Small intestine (tissue), 7 donors: ENCODE measurements at regions not wholly inside any gene's neighbourhood (a gene's known extent, or its start where the extent isn't known, plus 50 kb on each side); places are given as distances from the start of the nearest gene placed in this dataset.

ENCODE experiments used
- DNase-seq, 2 donors: peaks; one replicate each; pipeline versions ENCODE4 v3.0.0 to v3.0.0-alpha.2; 2013
- FAIRE-seq: peaks from 2 replicates; lab custom pipeline; 2012; peaks lifted over from hg19 to GRCh38; lab: Jason Lieb, UNC
- H3K27ac ChIP-seq, 3 donors: one replicate each; pipeline ENCODE4 v1.5.1; 2013; ENCODE audit warnings: low read length in 2 of 3, mild to moderate bottlenecking in 2 of 3, control low read depth in 1 of 3, inconsistent platforms in 1 of 3, low read depth in 1 of 3, moderate library complexity in 1 of 3
- H3K27me3 ChIP-seq, 3 donors: one replicate each; pipeline ENCODE4 v1.6.1; 2013; ENCODE audit warnings: low read length in 3 of 3, inconsistent platforms in 1 of 3; ENCODE audit not compliant: control insufficient read depth in 3 of 3, insufficient read depth in 3 of 3
- H3K36me3 ChIP-seq, 3 donors: one replicate each; pipeline ENCODE4 v1.6.1; 2013; ENCODE audit warnings: low read length in 3 of 3, inconsistent platforms in 1 of 3, low read depth in 1 of 3, mild to moderate bottlenecking in 1 of 3, moderate library complexity in 1 of 3; ENCODE audit not compliant: control insufficient read depth in 3 of 3, insufficient read depth in 2 of 3
- H3K4me1 ChIP-seq, 3 donors: one replicate each; pipeline ENCODE4 v1.6.1; 2013; ENCODE audit warnings: low read length in 2 of 3, inconsistent platforms in 1 of 3, low read depth in 1 of 3, mild to moderate bottlenecking in 1 of 3, moderate library complexity in 1 of 3; ENCODE audit not compliant: control insufficient read depth in 3 of 3, insufficient read depth in 2 of 3
- H3K4me3 ChIP-seq, 3 donors: one replicate each; pipeline ENCODE4 v1.5.1; 2013; ENCODE audit warnings: low read length in 3 of 3, control low read depth in 1 of 3, inconsistent platforms in 1 of 3, low read depth in 1 of 3, mild to moderate bottlenecking in 1 of 3, moderate library complexity in 1 of 3
- H3K9me3 ChIP-seq, 2 donors: one replicate each; pipeline ENCODE4 v1.6.1; 2013; ENCODE audit warnings: low read depth in 1 of 2, low read length in 1 of 2; ENCODE audit not compliant: control insufficient read depth in 2 of 2, insufficient read depth in 1 of 2
- WGBS, 3 donors: extraction: QIAGEN DNeasy Blood & Tissue Kit; methylation state at CpG; one replicate each; pipeline ENCODE4 v1.1.7; 2013; 5-methylcytosine and 5-hydroxymethylcytosine counted together
- donor health status: healthy with polysubstance abuse.
- donor health status: control.
- donor health status: control.
- donor health status: Bipolar disorder and iron deficiency.
- donor health status: healthy.

- 81 to 86% (median 86%) methylated on average over 4 of the region's 4 CpGs for WGBS, 3 donors
- FAIRE-seq (no peak), DNase-seq (no peak)
- no peaks in the 10 kb centered on the region for H3K27me3 ChIP-seq
- H3K9me3 ChIP-seq = peaks cover 0 to 1% of the 10 kb centered on the region in 2 donors
- no peaks in the 10 kb centered on the region for H3K4me1 ChIP-seq
- H3K36me3 ChIP-seq = no peaks in the 10 kb centered on the region
- no peak overlapping the region for H3K27ac ChIP-seq
- H3K4me3 ChIP-seq = no peak overlapping the region
Observed at GRCh38 chr20:11529047-11529446, 388.6 kb upstream of the BTBD3 start.

GRCh38 chr20:11537032-11537431 lies 380.7 kb upstream of the BTBD3 start:
- peaks cover 0 to 6% of the 10 kb centered on the region in 2 donors for H3K9me3 ChIP-seq
- H3K27me3 ChIP-seq = no peaks in the 10 kb centered on the region
- DNase-seq = no peak
- H3K27ac ChIP-seq = no peak overlapping the region
- H3K4me3 ChIP-seq = no peak overlapping the region
- no peaks in the 10 kb centered on the region for H3K36me3 ChIP-seq
- FAIRE-seq = no peak
- 13 to 14% (median 13%) methylated on average over 2 of the region's 2 CpGs for WGBS, 3 donors
- H3K4me1 ChIP-seq = no peaks in the 10 kb centered on the region

DNA sequence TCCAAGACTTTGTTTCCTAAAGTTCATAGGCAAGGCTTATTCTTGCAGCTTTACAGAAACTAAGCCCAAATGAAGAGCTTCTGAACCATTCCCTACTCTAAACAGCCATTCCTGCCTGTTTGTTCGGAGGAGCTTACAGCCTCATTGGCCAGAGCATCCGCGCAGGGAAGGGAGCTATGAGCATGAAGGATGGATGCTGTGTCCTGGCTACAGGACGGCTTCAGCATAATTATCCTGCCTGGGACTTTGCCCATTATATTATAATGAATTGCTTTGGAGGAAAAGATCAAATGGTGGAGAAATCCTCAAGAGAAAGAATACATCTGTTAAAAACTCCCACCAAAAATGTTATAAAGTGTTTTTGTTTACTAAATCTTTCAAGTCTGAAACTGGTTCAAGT lies 378.2 kb upstream of the BTBD3 start:
- Histone ChIP-seq H3K4me3 (no peak overlapping the region), H3K4me1 (peaks cover 0 to 8% (median 0%) of the 10 kb centered on the region in 3 donors), H3K9me3 (peaks cover 0 to 6% of the 10 kb centered on the region in 2 donors), H3K27ac (no peak overlapping the region), H3K27me3 (no peaks in the 10 kb centered on the region), H3K36me3 (no peaks in the 10 kb centered on the region)
- WGBS, 3 donors = 52 to 72% (median 70%) methylated on average over 4 of the region's 4 CpGs
- DNase-seq (no peak), FAIRE-seq (no peak)

GRCh38 chr20:11540558-11540957 lies 377.1 kb upstream of the BTBD3 start:
- Histone ChIP-seq H3K4me3 (no peak overlapping the region), H3K9me3 (peaks cover 0 to 6% of the 10 kb centered on the region in 2 donors), H3K36me3 (no peaks in the 10 kb centered on the region), H3K4me1 (peaks cover 0 to 8% (median 0%) of the 10 kb centered on the region in 3 donors), H3K27me3 (no peaks in the 10 kb centered on the region), H3K27ac (no peak overlapping the region)
- FAIRE-seq (no peak), DNase-seq (no peak)
- WGBS, 3 donors = 80 to 94% (median 83%) methylated on average over 3 of the region's 3 CpGs

DNA sequence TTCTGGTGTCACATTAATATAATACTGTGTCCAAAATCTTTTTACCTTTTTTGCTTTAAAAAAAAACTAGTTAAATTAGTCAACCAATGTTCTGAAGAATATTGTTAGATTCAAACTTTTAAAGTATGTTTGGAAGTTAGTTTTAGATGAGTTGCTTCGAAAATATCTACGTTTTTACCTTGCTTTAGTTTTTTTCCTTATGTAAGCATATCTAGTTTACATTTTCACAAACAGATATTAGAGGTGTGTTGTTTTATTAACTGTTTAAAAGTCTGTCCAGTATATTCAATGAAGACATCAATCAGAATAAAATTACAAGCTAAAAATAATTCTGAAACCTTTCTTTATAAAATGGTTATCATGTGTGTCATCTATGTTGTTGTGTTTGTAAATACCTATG lies 375.0 kb upstream of the BTBD3 start:
- H3K4me1 ChIP-seq = peaks cover 0 to 8% (median 0%) of the 10 kb centered on the region in 3 donors

GRCh38 chr20:11544029-11544678 lies 373.5 kb upstream of the BTBD3 start:
- H3K4me3 ChIP-seq = no peak overlapping the region
- H3K36me3 ChIP-seq = no peaks in the 10 kb centered on the region
- H3K4me1 ChIP-seq = peaks cover 0 to 8% (median 0%) of the 10 kb centered on the region in 3 donors
- DNase-seq = peak; percentile 69 to 74
- WGBS, 3 donors = 13 to 23% (median 20%) methylated on average over 10 of the region's 10 CpGs
- peaks cover 0 to 6% of the 10 kb centered on the region in 2 donors for H3K9me3 ChIP-seq
- no peak overlapping the region for H3K27ac ChIP-seq
- H3K27me3 ChIP-seq = no peaks in the 10 kb centered on the region
- no peak for FAIRE-seq

More for the DNA sequence above, 375.0 kb upstream of the BTBD3 start:
- WGBS, 3 donors = 68 to 79% (median 77%) methylated on average over 2 of the region's 2 CpGs
- Histone ChIP-seq H3K27ac (no peak overlapping the region), H3K4me3 (no peak overlapping the region), H3K36me3 (no peaks in the 10 kb centered on the region), H3K9me3 (peaks cover 0 to 6% of the 10 kb centered on the region in 2 donors), H3K27me3 (no peaks in the 10 kb centered on the region)
- DNase-seq (no peak), FAIRE-seq (peak; percentile 41)

- Histone ChIP-seq H3K27ac (no peak overlapping the region), H3K36me3 (no peaks in the 10 kb centered on the region), H3K27me3 (no peaks in the 10 kb centered on the region), H3K9me3 (no peaks in the 10 kb centered on the region), H3K4me1 (peaks cover 0 to 8% (median 0%) of the 10 kb centered on the region in 3 donors), H3K4me3 (no peak overlapping the region)
- no peak for DNase-seq
- WGBS, 3 donors = 70 to 76% (median 73%) methylated on average over 7 of the region's 7 CpGs
- no peak for FAIRE-seq
Observed at GRCh38 chr20:11546939-11547338, 370.8 kb upstream of the BTBD3 start.

DNA sequence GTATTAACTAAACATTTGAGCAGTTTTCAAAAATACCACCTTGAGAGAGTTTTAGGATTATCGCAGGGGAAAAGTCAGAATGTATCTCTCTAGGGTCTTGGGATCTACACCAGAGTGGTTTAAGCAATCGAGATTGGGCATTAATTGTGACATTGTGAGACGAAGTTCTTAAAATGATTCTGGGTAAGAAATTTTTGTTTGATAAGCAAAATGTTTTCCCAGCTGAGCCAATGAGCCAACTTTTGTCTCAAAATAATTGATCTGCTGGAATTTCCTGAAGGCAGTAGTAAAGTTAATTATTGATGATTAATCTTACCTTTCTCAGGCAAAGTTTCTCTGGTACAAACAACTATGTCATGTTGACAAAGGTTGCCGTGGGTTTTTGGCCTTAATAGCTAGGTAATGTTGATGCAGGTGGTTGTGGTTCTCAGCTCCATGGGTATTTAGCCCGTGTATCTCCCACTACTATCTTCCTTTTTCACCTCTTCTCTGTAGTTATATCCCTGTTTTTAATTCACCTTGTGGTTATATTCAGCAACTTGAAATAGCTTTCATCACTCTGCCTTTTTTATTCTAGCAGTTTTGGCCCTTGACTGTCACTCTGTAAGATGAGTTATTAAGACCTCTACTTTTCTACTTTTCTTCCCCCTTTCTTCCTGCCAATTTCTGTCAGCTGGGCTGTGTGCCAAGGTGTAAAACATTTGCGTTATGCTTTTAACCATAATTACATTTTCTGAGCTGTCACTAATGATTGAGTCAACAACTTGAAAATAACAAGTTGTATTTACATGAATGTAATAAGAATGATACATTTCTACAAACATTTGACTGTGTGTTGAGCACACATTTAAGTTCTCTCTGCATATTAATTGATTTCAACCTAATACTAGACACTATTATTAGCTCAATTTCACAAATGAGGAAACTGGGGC lies 368.3 kb upstream of the BTBD3 start:
- no peaks in the 10 kb centered on the region for H3K36me3 ChIP-seq
- H3K27me3 ChIP-seq = no peaks in the 10 kb centered on the region
- no peaks in the 10 kb centered on the region for H3K4me1 ChIP-seq
- WGBS, 3 donors = 43 to 55% (median 52%) methylated on average over 6 of the region's 6 CpGs
- FAIRE-seq (no peak), DNase-seq (no peak)
- no peak overlapping the region for H3K4me3 ChIP-seq
- no peaks in the 10 kb centered on the region for H3K9me3 ChIP-seq
- H3K27ac ChIP-seq = no peak overlapping the region
